ENCODE measurements at regions not wholly inside any gene's neighbourhood (a gene's known extent, or its start where the extent isn't known, plus 50 kb on each side); places are given as distances from the start of the nearest gene placed in this dataset.

- Mint-ChIP-seq H3K4me3 (ENCODE audit: unreplicated experiment) (no peak overlapping the region), H3K27ac (ENCODE audit: unreplicated experiment) (no peak overlapping the region), H3K36me3 (ENCODE audit: low read depth) (peaks cover 8% of the 10 kb centered on the region), H3K9me3 (ENCODE audit: low read depth) (peaks cover 10% of the 10 kb centered on the region), H3K27me3 (ENCODE audit: low read depth) (peaks cover 23% of the 10 kb centered on the region), H3K4me1 (ENCODE audit: low read depth) (no peaks in the 10 kb centered on the region)
- DNase-seq (ENCODE audit: low spot score), result no peak
- TF ChIP-seq, protein P1, sequence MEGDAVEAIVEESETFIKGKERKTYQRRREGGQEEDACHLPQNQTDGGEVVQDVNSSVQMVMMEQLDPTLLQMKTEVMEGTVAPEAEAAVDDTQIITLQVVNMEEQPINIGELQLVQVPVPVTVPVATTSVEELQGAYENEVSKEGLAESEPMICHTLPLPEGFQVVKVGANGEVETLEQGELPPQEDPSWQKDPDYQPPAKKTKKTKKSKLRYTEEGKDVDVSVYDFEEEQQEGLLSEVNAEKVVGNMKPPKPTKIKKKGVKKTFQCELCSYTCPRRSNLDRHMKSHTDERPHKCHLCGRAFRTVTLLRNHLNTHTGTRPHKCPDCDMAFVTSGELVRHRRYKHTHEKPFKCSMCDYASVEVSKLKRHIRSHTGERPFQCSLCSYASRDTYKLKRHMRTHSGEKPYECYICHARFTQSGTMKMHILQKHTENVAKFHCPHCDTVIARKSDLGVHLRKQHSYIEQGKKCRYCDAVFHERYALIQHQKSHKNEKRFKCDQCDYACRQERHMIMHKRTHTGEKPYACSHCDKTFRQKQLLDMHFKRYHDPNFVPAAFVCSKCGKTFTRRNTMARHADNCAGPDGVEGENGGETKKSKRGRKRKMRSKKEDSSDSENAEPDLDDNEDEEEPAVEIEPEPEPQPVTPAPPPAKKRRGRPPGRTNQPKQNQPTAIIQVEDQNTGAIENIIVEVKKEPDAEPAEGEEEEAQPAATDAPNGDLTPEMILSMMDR (IDR thresholded peaks at IDR 0.05), result no peak
These were observed 1237.4 kb upstream of the CDH18 start for GRCh38 chr5:21225223-21226064.

DNA sequence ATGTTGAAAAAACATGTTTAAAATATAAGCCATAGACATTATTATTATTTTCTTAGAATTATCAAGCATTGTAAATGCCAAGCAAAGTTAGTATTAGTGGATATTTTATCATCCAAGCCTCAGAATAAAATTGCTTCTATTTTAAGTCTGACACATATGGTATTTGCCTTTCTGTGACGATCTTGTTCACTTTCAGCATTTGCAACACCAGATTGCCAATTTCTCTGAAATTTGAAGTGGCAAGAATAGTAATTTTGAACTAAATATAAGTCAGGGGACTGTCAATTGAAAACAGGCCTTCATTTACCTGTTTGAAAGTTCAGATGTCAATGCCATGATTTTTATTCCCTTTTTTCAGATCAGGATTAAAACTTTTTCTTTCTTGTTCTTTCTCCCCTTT is 1233.6 kb upstream of the CDH18 start:
- peaks cover 4% of the 10 kb centered on the region for H3K9me3 Mint-ChIP-seq (ENCODE audit: low read depth)
- no peak overlapping the region for H3K4me3 Mint-ChIP-seq (ENCODE audit: unreplicated experiment)
- H3K36me3 Mint-ChIP-seq (ENCODE audit: low read depth), result peaks cover 2% of the 10 kb centered on the region
- DNase-seq (ENCODE audit: low spot score), result no peak
- no peaks in the 10 kb centered on the region for H3K4me1 Mint-ChIP-seq (ENCODE audit: low read depth)
- TF ChIP-seq, protein P1 (IDR thresholded peaks at IDR 0.05), result no peak
- H3K27me3 Mint-ChIP-seq (ENCODE audit: low read depth), result peaks cover 9% of the 10 kb centered on the region
- no peak overlapping the region for H3K27ac Mint-ChIP-seq (ENCODE audit: unreplicated experiment)

GRCh38 chr5:21219966-21220365 is 1232.0 kb upstream of the CDH18 start:
- H3K36me3 Mint-ChIP-seq (ENCODE audit: low read depth), result no peaks in the 10 kb centered on the region
- H3K4me1 Mint-ChIP-seq (ENCODE audit: low read depth), result no peaks in the 10 kb centered on the region
- H3K27me3 Mint-ChIP-seq (ENCODE audit: low read depth), result peaks cover under 1% of the 10 kb centered on the region
- no peak overlapping the region for H3K27ac Mint-ChIP-seq (ENCODE audit: unreplicated experiment)
- no peak overlapping the region for H3K4me3 Mint-ChIP-seq (ENCODE audit: unreplicated experiment)
- no peak for DNase-seq (ENCODE audit: low spot score)
- TF ChIP-seq, protein P1 (IDR thresholded peaks at IDR 0.05), result no peak
- no peaks in the 10 kb centered on the region for H3K9me3 Mint-ChIP-seq (ENCODE audit: low read depth)

- TF ChIP-seq, protein P1 (IDR thresholded peaks at IDR 0.05), result no peak
- Mint-ChIP-seq H3K9me3 (ENCODE audit: low read depth) (no peaks in the 10 kb centered on the region), H3K36me3 (ENCODE audit: low read depth) (no peaks in the 10 kb centered on the region), H3K27me3 (ENCODE audit: low read depth) (peaks cover 2% of the 10 kb centered on the region), H3K27ac (ENCODE audit: unreplicated experiment) (no peak overlapping the region), H3K4me1 (ENCODE audit: low read depth) (no peaks in the 10 kb centered on the region), H3K4me3 (ENCODE audit: unreplicated experiment) (no peak overlapping the region)
- DNase-seq (ENCODE audit: low spot score), result no peak
These were observed 1231.3 kb upstream of the CDH18 start for GRCh38 chr5:21219251-21219650.

DNA sequence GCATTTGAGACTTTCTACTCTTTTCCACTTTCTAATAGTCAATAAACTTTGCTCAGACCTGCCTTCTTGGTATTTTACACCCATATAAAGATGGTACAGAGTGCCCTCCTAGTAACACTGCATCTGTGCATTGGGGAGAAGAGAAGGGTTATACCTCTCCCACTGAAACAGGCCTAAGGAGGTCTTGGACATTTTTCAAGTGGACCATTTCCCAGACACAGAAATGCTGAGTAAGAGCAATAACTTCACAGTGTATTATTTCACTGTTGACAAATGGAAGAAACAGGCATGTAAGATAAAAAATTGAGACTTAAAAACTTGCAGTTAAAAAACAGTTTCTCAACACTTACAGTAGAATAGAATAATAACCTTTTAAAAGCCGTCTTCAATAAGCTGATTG is 1224.0 kb upstream of the CDH18 start:
- no peak overlapping the region for H3K27ac Mint-ChIP-seq (ENCODE audit: unreplicated experiment)
- H3K36me3 Mint-ChIP-seq (ENCODE audit: low read depth), result no peaks in the 10 kb centered on the region
- DNase-seq (ENCODE audit: low spot score), result no peak
- peaks cover 11% of the 10 kb centered on the region for H3K27me3 Mint-ChIP-seq (ENCODE audit: low read depth)
- no peaks in the 10 kb centered on the region for H3K4me1 Mint-ChIP-seq (ENCODE audit: low read depth)
- no peaks in the 10 kb centered on the region for H3K9me3 Mint-ChIP-seq (ENCODE audit: low read depth)
- TF ChIP-seq, protein P1 (IDR thresholded peaks at IDR 0.05), result no peak
- H3K4me3 Mint-ChIP-seq (ENCODE audit: unreplicated experiment), result no peak overlapping the region

Data from chondrocyte (in vitro differentiated cells).